Inflammatory macrophage treated with lipopolysaccharide for 1 hour (primary cell): ENCODE measurements at regions not wholly inside any gene's neighbourhood (a gene's known extent, or its start where the extent isn't known, plus 50 kb on each side); places are given as distances from the start of the nearest gene placed in this dataset.

ENCODE experiments used
- DNase-seq, 2 donors: peaks; one replicate each; pipeline ENCODE4 v3.0.0-alpha.2; 2020 to 2022

GRCh38 chr12:91381309-91381804 is 198.7 kb upstream of the DCN start:
- peak; percentile 12 to 18 for DNase-seq

DNA sequence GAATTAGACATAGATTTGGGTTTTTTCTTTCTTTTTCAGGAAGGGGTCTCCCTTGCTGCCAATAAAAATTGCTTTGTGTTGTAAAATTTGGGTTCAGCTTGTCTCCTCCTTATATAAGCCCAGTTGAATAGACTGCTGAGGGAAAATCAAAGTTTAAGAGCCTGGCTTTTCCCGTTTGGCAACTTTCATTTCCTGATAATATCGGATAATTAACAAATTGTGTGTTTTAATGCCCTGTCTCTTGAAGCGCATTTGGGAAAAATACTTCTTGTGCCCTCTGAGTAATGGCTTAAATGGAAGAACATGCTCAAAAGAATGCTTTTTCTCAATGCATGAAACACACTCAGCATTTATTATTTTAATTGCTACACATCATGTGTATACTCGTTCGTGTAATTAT is 198.0 kb upstream of the DCN start:
- no peak for DNase-seq

- DNase-seq = no peak
Measured at GRCh38 chr12:91379051-91379775, 196.6 kb upstream of the DCN start.

DNA sequence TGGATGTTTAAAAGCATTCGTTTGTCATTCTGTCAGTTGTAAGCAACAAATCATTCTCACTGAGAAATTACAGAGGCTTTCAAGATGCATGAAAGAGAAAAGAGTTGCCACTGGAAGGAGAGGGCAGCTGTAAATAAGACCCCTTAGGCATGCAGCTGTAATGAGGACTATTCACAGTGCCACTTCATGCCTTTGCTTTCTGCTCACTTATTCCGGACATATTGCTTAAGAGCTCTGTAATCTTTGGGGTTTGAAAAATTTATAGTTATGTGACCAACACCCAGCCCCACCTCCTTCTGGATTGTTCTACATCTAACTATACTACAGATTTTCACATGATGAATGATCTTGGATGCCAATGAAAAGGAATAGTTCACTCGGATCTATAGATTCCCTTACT is 194.8 kb upstream of the DCN start:
- DNase-seq = no peak

DNA sequence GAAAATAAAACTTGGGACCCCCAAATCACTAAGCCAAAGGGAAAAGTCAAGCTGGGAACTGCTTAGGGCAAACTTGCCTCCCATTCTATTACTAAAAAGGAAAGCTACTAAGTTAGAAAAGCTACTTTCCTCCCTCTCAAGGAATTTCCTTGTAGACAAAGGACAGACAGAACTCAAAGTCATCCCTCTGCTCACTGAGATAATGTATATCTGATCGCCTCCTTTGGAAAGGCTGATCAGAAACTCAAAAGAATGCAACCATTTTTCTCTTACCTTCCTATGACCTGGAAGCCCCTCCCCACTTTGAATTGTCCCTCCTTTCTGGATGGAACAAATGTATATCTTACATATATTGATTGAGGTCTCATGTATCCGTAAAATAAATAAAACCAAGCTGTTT is 190.5 kb upstream of the DCN start:
- DNase-seq = no peak

DNA sequence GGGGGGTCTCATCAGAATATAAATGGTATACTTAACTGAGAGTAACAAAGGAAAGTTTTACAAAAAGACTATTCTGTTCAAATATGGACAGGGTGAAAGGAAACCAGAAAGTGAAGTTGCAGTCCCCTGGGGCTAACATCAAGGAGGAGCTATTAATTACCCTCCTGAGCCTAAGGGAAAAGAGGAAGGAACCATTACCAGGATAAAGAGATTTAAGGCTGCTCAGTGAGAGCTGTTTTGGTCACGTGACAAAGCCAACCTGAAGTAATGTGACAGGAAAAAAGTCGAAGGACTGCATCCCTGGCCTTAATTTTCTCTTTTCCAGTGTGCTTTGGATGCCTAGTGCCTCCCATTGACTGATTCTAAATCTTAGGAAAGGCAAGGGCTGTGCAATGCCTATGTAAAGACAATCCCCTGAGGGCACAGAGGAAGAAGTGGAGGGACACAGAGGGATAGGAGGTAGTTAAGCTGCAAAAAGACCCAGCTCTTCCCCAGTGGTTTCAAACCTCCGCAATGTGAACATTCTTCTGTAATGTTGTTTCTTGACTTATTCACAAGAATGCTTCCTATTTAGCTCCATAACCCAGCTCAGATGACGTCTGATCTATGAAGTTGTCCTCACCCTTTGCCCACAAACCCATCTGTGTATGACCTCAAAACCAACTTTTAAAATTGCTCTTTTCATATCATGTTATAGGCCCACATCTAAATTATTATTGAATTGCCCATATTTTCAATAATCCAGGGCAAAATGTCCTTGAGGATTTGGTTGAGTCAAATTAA is 187.7 kb upstream of the DCN start:
- no peak for DNase-seq

DNA sequence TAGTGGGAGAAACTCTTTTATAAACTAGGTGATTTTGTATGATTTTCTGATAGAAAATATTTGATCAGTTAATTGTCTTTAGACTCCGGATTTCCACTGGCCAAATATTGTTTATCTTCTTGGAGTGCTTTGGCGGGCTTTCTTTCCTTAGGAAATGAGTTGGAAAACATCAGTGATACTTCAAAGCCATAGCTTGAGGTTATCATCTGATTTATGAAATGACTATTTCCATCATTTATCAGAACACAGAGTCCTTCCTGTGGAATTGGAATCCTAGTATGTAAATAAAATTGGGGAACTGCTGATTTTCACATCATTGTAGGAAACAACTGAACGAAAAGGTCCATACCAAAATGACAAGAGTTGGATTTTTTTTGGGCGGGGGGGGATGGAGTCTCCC is 186.0 kb upstream of the DCN start:
- no peak for DNase-seq

DNA sequence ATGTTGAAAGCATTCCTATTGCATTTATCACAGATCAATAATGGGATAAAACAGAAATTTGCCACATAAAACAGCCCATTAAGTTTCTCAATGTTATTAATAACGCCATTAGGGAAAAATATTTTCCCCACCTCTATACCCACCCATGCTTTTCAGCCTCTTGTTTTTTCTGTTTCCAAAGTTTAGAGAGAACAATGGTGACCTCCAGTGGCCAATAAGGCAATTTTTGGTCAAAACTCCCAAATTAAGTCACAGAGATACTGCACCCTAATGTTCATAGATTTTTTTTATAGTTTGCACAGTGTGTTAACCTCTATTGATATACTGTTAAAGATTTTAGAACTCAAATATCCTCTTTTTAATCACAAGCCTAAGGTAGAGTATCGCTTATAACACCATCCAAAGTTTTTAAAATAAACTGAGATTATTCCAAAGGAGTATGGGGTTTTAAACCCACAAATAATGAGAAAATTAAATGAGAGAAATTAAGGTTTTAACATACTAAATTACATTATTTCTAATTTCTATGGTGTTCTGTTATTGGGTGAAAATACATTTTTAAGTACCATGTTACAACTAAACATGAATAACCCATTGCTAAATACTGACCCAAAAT is 184.7 kb upstream of the DCN start:
- peak; percentile 8 to 23 for DNase-seq

GRCh38 chr12:91364471-91365184 is 182.0 kb upstream of the DCN start:
- DNase-seq = peak; percentile 25 to 51

DNA sequence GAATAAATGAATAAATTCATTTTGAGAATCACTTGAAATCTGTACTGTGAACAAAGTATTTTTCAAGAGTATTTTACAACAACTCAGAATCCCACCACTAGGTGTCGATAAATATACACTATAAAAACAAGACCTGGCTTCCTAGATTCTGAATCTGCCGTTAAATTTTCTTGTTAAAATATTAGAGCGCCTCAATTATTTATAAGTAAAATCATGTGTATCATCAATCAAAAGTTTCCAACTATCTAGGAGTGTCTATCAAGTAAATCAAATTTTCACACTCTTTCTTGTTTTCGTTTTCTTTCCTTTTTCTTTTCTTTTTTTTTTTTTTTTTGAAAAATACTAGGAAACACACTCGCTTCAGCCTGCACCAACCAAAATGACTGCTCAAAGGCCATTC is 179.2 kb upstream of the DCN start:
- DNase-seq = peak; percentile 23 to 68

DNA sequence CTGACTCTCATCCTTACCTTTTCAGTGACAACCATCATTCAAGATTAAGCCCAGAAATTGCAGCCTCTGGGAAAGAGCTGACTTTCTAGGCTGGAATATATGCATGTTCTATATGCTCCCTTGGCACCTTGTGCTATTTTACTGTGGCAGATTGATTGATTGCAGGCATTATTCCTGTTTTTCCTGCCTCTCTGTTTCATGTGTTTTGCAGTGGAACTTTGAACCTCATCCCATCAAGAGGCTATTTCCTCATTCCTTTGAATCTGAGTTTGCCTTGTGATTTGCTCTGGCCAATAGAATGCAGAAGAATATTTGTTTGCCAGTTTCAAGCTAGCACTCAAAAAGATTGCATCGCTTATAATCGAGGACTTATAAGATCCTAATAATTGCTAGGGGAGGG is 174.8 kb upstream of the DCN start:
- no peak for DNase-seq

- no peak for DNase-seq
Measured at GRCh38 chr12:91356405-91356804, 173.8 kb upstream of the DCN start.

DNA sequence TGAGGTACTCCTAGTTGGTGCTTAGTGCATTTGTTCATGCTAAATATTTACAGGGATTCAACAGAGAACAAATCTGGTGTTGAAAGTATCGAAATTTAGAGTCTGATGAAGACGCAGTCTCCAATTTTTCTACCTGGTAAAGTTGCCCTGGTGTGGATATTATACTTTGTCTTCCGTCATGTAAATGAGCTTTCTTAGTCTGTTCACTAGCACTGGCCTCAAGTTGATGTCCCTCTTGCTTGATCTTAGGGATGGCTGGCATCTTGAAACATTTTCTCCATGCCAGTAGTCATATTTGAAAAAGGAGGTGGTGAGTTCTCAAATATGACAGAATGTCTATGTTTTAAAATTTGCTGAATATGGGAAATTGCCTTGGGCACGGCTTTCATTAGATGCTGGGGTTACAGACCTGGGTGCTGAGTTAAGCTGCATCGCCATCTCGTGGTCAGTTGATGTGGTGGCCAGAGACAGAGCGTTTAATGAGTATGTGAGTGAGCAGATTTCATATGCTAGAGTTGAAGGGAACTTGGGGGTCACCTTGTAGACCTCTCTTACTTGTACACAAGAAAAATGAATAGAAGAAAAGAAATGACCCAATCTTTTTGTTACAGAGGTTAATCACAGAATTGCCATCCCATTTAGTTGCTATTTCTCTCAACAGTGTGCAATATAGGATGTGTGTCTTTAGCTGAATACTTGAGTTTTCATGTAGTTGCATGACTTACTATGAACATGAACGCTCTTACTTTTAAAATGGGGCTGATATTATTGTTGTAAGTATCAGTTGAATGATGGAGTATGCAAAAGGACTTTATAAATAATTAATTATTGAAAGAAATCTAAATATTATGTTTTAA is 172.8 kb upstream of the DCN start:
- DNase-seq = peak; percentile 38 to 53

DNA sequence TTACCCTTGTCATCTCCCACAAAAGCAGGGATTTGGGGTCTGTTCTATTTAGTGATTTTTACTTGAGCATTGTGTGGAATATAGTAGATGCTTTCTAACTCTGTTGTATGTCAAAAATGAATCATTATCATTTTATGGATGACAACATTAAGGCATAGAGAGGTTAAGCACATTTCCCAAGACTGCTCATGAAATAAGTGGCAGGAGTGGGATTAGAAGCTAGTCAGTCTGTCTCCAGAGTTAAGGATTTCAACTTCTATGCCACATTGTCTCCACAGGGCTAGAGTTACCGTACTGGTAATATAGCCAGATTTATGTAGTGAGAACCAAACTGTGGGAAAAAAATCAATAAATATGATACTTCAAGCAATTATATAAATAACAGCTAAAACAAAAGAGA is 170.6 kb upstream of the DCN start:
- no peak for DNase-seq

- DNase-seq = no peak
Measured at GRCh38 chr12:91349476-91349875, 166.9 kb upstream of the DCN start.

- DNase-seq = no peak
Measured at GRCh38 chr12:91347481-91348214, 165.0 kb upstream of the DCN start.

- DNase-seq = no peak
Measured at GRCh38 chr12:91346827-91347226, 164.2 kb upstream of the DCN start.

- no peak for DNase-seq
Measured at GRCh38 chr12:91344408-91344807, 161.8 kb upstream of the DCN start.

GRCh38 chr12:91343010-91343409 is 160.4 kb upstream of the DCN start:
- DNase-seq = no peak

GRCh38 chr12:91339106-91339505 is 156.5 kb upstream of the DCN start:
- no peak for DNase-seq

GRCh38 chr12:91335699-91336098 is 153.1 kb upstream of the DCN start:
- DNase-seq = no peak

DNA sequence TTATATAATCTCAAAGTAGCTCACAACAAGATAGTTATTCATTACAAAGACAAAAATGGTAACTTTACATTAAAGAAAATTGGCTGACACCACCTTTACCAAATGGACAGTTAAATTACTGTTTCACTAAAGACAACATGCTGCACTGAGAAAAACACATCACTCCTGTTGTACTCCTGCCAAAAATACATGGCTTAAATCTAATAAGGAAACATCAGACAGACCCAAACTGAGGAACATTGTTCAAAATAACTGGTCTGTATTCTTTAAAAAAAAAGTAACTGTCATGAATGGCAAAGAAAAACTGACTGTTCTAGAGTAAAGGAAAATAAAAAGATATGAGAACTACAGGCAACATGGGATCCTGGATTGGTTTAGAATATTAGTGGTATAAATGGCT is 151.3 kb upstream of the DCN start:
- no peak for DNase-seq
